Osteocyte (in vitro differentiated cells): ENCODE measurements at regions not wholly inside any gene's neighbourhood (a gene's known extent, or its start where the extent isn't known, plus 50 kb on each side); places are given as distances from the start of the nearest gene placed in this dataset.
A peak's percentile ranks its signal among the peaks of the same experiment; 100 is the strongest.

ENCODE experiments used
- DNase-seq: peaks from one replicate; pipeline ENCODE4 v3.0.0; 2021; ENCODE audit warnings: mixed read lengths; ENCODE audit not compliant: unreplicated experiment; ENCODE audit errors: extremely low spot score
- H3K27ac Mint-ChIP-seq: one replicate; pipeline ENCODE4 v1.8.0; 2021; ENCODE audit warnings: mild to moderate bottlenecking, mixed read lengths; ENCODE audit not compliant: unreplicated experiment
- H3K27me3 Mint-ChIP-seq: one replicate; pipeline ENCODE4 v1.8.0; 2021; ENCODE audit warnings: mixed read lengths; ENCODE audit not compliant: unreplicated experiment
- H3K36me3 Mint-ChIP-seq: one replicate; pipeline ENCODE4 v1.8.0; 2021; ENCODE audit warnings: mixed read lengths; ENCODE audit not compliant: unreplicated experiment
- H3K4me1 Mint-ChIP-seq: one replicate; pipeline ENCODE4 v1.8.0; 2021; ENCODE audit warnings: mixed read lengths; ENCODE audit not compliant: unreplicated experiment
- H3K4me3 Mint-ChIP-seq: one replicate; pipeline ENCODE4 v1.8.0; 2021; ENCODE audit warnings: mild to moderate bottlenecking, moderate library complexity, mixed read lengths; ENCODE audit not compliant: unreplicated experiment
- H3K9me3 Mint-ChIP-seq: one replicate; pipeline ENCODE4 v1.8.0; 2021; ENCODE audit warnings: mixed read lengths; ENCODE audit not compliant: unreplicated experiment
- TF ChIP-seq, protein P1 (sequence below): fragments of 200-600 bp; sonication (generic); IDR thresholded peaks from 2 replicates; pipeline ENCODE4 v1.5.0; 2021; ENCODE audit warnings: antibody characterized with exemption, mild to moderate bottlenecking, moderate library complexity

DNA sequence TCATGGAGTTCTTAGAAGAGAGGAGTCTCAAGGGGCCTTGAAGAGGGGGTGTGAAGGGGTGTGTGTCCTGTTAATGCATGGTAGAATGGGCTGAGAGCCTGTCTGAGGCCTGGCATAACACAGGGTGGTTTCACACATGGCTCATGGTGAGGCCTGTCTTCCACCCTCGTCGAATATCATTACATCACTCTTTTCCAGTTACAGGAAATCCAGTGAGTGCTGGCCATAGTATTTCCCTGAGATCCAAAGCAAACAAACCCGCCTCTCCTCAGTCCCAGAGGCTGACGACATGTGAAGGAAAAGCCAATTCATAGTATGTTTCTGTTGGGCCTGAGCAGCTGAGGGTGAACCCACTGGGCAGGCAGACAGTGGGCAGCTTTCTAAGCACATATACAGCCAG lies 159.4 kb upstream of the NR3C1 start:
- DNase-seq = no peak
- H3K36me3 Mint-ChIP-seq = no peaks in the 10 kb centered on the region
- no peak overlapping the region for H3K4me3 Mint-ChIP-seq
- no peaks in the 10 kb centered on the region for H3K9me3 Mint-ChIP-seq
- TF ChIP-seq, protein P1, sequence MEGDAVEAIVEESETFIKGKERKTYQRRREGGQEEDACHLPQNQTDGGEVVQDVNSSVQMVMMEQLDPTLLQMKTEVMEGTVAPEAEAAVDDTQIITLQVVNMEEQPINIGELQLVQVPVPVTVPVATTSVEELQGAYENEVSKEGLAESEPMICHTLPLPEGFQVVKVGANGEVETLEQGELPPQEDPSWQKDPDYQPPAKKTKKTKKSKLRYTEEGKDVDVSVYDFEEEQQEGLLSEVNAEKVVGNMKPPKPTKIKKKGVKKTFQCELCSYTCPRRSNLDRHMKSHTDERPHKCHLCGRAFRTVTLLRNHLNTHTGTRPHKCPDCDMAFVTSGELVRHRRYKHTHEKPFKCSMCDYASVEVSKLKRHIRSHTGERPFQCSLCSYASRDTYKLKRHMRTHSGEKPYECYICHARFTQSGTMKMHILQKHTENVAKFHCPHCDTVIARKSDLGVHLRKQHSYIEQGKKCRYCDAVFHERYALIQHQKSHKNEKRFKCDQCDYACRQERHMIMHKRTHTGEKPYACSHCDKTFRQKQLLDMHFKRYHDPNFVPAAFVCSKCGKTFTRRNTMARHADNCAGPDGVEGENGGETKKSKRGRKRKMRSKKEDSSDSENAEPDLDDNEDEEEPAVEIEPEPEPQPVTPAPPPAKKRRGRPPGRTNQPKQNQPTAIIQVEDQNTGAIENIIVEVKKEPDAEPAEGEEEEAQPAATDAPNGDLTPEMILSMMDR = no peak
- peaks cover 14% of the 10 kb centered on the region for H3K4me1 Mint-ChIP-seq
- peak overlapping the region; percentile 72 for H3K27ac Mint-ChIP-seq
- H3K27me3 Mint-ChIP-seq = no peaks in the 10 kb centered on the region

DNA sequence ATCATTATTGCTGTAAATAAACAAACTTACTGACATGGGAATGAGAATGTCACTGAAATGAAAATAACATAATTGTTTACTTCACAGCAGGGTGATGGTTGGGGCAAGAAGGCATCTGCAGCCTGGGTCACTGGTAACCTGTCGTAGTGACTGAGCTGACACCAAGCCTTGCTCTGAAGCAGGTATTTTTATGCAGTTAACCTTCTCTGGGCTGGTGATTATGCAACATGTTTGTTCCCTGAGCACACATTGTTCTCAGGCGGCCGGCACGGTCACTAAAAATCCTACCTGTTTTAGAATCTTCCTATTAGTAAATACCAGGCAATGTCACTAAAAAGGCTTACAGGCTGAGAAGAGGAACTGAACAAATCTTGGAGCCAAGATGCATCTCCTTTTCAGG lies 157.7 kb upstream of the NR3C1 start:
- Mint-ChIP-seq H3K27ac (no peak overlapping the region), H3K36me3 (no peaks in the 10 kb centered on the region), H3K4me1 (peaks cover 21% of the 10 kb centered on the region), H3K27me3 (no peaks in the 10 kb centered on the region), H3K4me3 (no peak overlapping the region), H3K9me3 (no peaks in the 10 kb centered on the region)
- no peak for DNase-seq
- TF ChIP-seq, protein P1 = no peak

DNA sequence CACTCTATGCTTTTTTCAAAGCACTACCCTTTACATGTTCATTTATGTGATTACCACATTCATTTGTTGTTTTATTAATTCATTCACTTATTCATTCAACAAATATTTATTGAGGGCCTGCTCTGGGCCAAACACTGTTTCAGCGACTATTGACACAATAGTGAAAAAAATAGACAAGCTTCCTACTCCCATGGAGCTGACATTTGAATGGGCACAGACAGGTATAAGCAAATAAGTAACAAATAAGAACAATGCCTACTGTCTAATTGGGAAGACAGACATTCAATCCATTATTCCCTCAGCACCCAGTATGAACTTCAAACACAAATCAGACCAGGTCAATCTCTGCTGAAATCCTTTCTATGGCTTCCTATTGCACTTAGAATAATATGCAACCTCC lies 156.9 kb upstream of the NR3C1 start:
- TF ChIP-seq, protein P1 = no peak
- Mint-ChIP-seq H3K27ac (no peak overlapping the region), H3K36me3 (no peaks in the 10 kb centered on the region), H3K4me3 (no peak overlapping the region), H3K4me1 (peaks cover 21% of the 10 kb centered on the region), H3K9me3 (no peaks in the 10 kb centered on the region), H3K27me3 (no peaks in the 10 kb centered on the region)
- DNase-seq = no peak

DNA sequence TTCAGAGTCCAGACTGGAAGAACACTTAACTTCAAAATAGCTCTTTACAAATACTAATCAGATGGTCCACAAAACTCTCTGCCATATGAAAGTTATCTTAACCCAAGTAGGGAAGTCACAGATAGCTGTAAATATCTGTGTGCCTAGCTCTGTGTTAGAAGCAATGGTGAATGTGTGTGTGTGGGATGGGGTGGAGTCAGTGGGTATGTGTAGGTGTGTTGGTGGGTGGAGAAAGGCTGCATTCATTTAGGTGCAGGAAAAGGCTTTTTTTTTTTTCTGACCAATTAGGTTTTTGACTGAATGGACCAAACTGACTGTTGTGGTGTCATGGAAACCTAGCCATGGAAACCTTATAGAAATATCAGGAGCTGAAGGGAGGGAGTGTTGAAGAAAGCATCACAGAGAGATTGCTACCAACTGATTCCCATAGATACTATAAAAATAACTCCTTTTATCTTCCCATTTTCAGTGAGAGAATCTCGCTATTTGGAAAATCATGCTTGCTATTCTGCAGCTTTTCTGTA lies 156.2 kb upstream of the NR3C1 start:
- DNase-seq = no peak
- Mint-ChIP-seq H3K4me1 (peaks cover 23% of the 10 kb centered on the region), H3K27me3 (no peaks in the 10 kb centered on the region), H3K36me3 (no peaks in the 10 kb centered on the region), H3K4me3 (no peak overlapping the region), H3K27ac (no peak overlapping the region), H3K9me3 (no peaks in the 10 kb centered on the region)
- TF ChIP-seq, protein P1 = no peak

DNA sequence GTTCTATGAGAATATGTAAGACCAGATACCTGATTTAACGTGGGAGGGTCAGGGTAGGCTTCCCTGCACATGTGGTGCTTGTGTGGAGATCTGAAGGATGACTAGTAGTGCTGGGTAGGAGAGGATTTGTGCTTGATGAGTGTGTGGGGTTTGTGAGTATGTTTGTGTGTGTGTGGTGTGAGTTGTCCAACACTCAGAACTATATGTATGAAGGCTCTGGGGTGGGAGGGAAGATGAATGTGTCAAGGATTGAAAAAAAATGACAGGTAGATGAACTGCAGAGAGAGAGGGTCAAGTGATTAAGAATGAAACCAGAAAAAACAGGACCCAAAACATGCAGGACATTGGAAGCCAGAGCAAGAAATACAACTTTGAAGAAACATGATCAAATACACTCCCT lies 154.6 kb upstream of the NR3C1 start:
- TF ChIP-seq, protein P1 = no peak
- Mint-ChIP-seq H3K9me3 (no peaks in the 10 kb centered on the region), H3K36me3 (no peaks in the 10 kb centered on the region), H3K27ac (no peak overlapping the region), H3K27me3 (no peaks in the 10 kb centered on the region), H3K4me3 (no peak overlapping the region), H3K4me1 (peaks cover 24% of the 10 kb centered on the region)
- DNase-seq = no peak
